ENCODE measurements at regions not wholly inside any gene's neighbourhood (a gene's known extent, or its start where the extent isn't known, plus 50 kb on each side); places are given as distances from the start of the nearest gene placed in this dataset.

GRCh38 chr7:131002600-131002999 lies 268.6 kb upstream of the KLF14 start:
- H3K36me3 ChIP-seq: peaks cover 0 to 15% (median 0%) of the 10 kb centered on the region in 3 donors
- H3K9me3 ChIP-seq: peaks cover 0 to 6% (median 0%) of the 10 kb centered on the region in 4 donors
- no peak for TF ChIP-seq EP300 (IDR thresholded peaks at IDR 0.05)
- TF ChIP-seq POLR2A (IDR thresholded peaks at IDR 0.05): no peak
- TF ChIP-seq CTCF (IDR thresholded peaks at IDR 0.05): no peak
- WGBS, 2 donors: 95 to 98% methylated on average over 1 of the region's 1 CpG
- H3K27ac ChIP-seq: peak overlapping the region in 1 of 4 donors; percentile 15
- H3K4me3 ChIP-seq: no peak overlapping the region
- H3K27me3 ChIP-seq: no peaks in the 10 kb centered on the region
- H3K4me1 ChIP-seq: peaks cover 0 to 68% (median 38%) of the 10 kb centered on the region in 4 donors
- DNase-seq (ENCODE audit: low spot score in 2 of 2): no peak

- TF ChIP-seq CTCF (IDR thresholded peaks at IDR 0.05): no peak
- TF ChIP-seq POLR2A (IDR thresholded peaks at IDR 0.05): no peak
- TF ChIP-seq EP300 (IDR thresholded peaks at IDR 0.05): no peak
- H3K27me3 ChIP-seq: no peaks in the 10 kb centered on the region
- peak overlapping the region in 2 of 4 donors; percentile 12 to 26 for H3K27ac ChIP-seq
- DNase-seq (ENCODE audit: low spot score in 2 of 2): no peak
- peaks cover 0 to 15% (median 0%) of the 10 kb centered on the region in 3 donors for H3K36me3 ChIP-seq
- H3K4me3 ChIP-seq: no peak overlapping the region
- peaks cover 0 to 68% (median 36%) of the 10 kb centered on the region in 4 donors for H3K4me1 ChIP-seq
- 79 to 93% methylated on average over 4 of the region's 4 CpGs for WGBS, 2 donors
- H3K9me3 ChIP-seq: peaks cover 0 to 6% (median 0%) of the 10 kb centered on the region in 4 donors
These were observed 269.6 kb upstream of the KLF14 start for GRCh38 chr7:131003634-131004033.

- H3K36me3 ChIP-seq: peaks cover 0 to 15% (median 0%) of the 10 kb centered on the region in 3 donors
- H3K27me3 ChIP-seq: no peaks in the 10 kb centered on the region
- TF ChIP-seq EP300 (IDR thresholded peaks at IDR 0.05) (no peak), POLR2A (IDR thresholded peaks at IDR 0.05) (no peak), CTCF (IDR thresholded peaks at IDR 0.05) (no peak)
- WGBS, 2 donors: 0% methylated on average over 1 of the region's 1 CpG
- H3K9me3 ChIP-seq: peaks cover 0 to 6% (median 0%) of the 10 kb centered on the region in 4 donors
- no peak overlapping the region for H3K4me3 ChIP-seq
- peak overlapping the region in 2 of 4 donors; percentile 26 to 39 for H3K27ac ChIP-seq
- H3K4me1 ChIP-seq: peaks cover 0 to 68% (median 36%) of the 10 kb centered on the region in 4 donors
- no peak for DNase-seq (ENCODE audit: low spot score in 2 of 2)
These were observed 270.4 kb upstream of the KLF14 start for GRCh38 chr7:131004371-131004770.

- Histone ChIP-seq H3K36me3 (peaks cover 0 to 1% (median 0%) of the 10 kb centered on the region in 3 donors), H3K27ac (peak overlapping the region; percentile 49 to 91 (median 78)), H3K4me1 (peaks cover 5 to 83% (median 55%) of the 10 kb centered on the region in 4 donors), H3K27me3 (no peaks in the 10 kb centered on the region), H3K4me3 (no peak overlapping the region), H3K9me3 (peaks cover 0 to 1% (median 0%) of the 10 kb centered on the region in 4 donors)
- peak in 1 of 2 donors; percentile 67 for DNase-seq (ENCODE audit: low spot score in 2 of 2)
- 31 to 44% methylated on average over 18 to 19 of the region's 19 CpGs for WGBS, 2 donors
- TF ChIP-seq POLR2A (IDR thresholded peaks at IDR 0.05) (no peak), EP300 (IDR thresholded peaks at IDR 0.05) (peak in 1 of 2 donors; percentile 65), CTCF (IDR thresholded peaks at IDR 0.05) (peak; percentile 40 to 69 (median 48))
These were observed 273.7 kb upstream of the KLF14 start for GRCh38 chr7:131007439-131008330.

Measured in tibial nerve (tissue), 4 donors.